ENCODE measurements at regions not wholly inside any gene's neighbourhood (a gene's known extent, or its start where the extent isn't known, plus 50 kb on each side); places are given as distances from the start of the nearest gene placed in this dataset.

GRCh38 chr1:232303222-232303620, 326.7 kb downstream of the SIPA1L2 start:
- no peak overlapping the region for H2AFZ ChIP-seq (replicated peaks)
- H3K9ac ChIP-seq, result no peak overlapping the region
- no peak overlapping the region for H3K27ac ChIP-seq
- no peaks in the 10 kb centered on the region for H3K36me3 ChIP-seq
- H4K20me1 ChIP-seq (ENCODE audit: low read depth), result no peaks in the 10 kb centered on the region
- no peaks in the 10 kb centered on the region for H3K4me1 ChIP-seq
- DNase-seq (ENCODE audit: low spot score), result no peak
- TF ChIP-seq EZH2phosphoT487 (IDR thresholded peaks at IDR 0.05) (no peak), EZH2 (IDR thresholded peaks at IDR 0.05) (no peak), CTCF (IDR thresholded peaks at IDR 0.05) (no peak)
- no peaks in the 10 kb centered on the region for H3K36me3 Mint-ChIP-seq
- no peaks in the 10 kb centered on the region for H3F3A ChIP-seq (ENCODE audit: low read depth)
- no peaks in the 10 kb centered on the region for H3K9me3 ChIP-seq (ENCODE audit: low read depth)
- H3K9me3 Mint-ChIP-seq, result no peaks in the 10 kb centered on the region
- no peak overlapping the region for H3K27ac Mint-ChIP-seq
- no peak overlapping the region for H3K4me3 Mint-ChIP-seq
- peaks cover 12% of the 10 kb centered on the region for H3K4me1 Mint-ChIP-seq
- H3K27me3 ChIP-seq, result no peaks in the 10 kb centered on the region
- no peaks in the 10 kb centered on the region for H3K79me2 ChIP-seq (ENCODE audit: low read depth)
- no peak overlapping the region for H3K4me2 ChIP-seq
- no peak overlapping the region for H3K4me3 ChIP-seq
- H3K27me3 Mint-ChIP-seq (ENCODE audit: insufficient read depth, low read depth), result peaks cover 9% of the 10 kb centered on the region

- TF ChIP-seq CTCF (IDR thresholded peaks at IDR 0.05) (no peak), EZH2phosphoT487 (IDR thresholded peaks at IDR 0.05) (no peak), EZH2 (IDR thresholded peaks at IDR 0.05) (no peak)
- Mint-ChIP-seq H3K9me3 (no peaks in the 10 kb centered on the region), H3K27ac (no peak overlapping the region), H3K36me3 (no peaks in the 10 kb centered on the region), H3K4me1 (peaks cover 12% of the 10 kb centered on the region), H3K4me3 (no peak overlapping the region), H3K27me3 (ENCODE audit: insufficient read depth, low read depth) (peaks cover 6% of the 10 kb centered on the region)
- H3K79me2 ChIP-seq (ENCODE audit: low read depth), result no peaks in the 10 kb centered on the region
- no peaks in the 10 kb centered on the region for H3K4me1 ChIP-seq
- no peak overlapping the region for H2AFZ ChIP-seq (replicated peaks)
- H3F3A ChIP-seq (ENCODE audit: low read depth), result no peaks in the 10 kb centered on the region
- no peak for DNase-seq (ENCODE audit: low spot score)
- no peaks in the 10 kb centered on the region for H3K36me3 ChIP-seq
- H3K4me2 ChIP-seq, result no peak overlapping the region
- H3K9ac ChIP-seq, result no peak overlapping the region
- no peaks in the 10 kb centered on the region for H3K9me3 ChIP-seq (ENCODE audit: low read depth)
- no peak overlapping the region for H3K4me3 ChIP-seq
- H3K27me3 ChIP-seq, result no peaks in the 10 kb centered on the region
- H3K27ac ChIP-seq, result no peak overlapping the region
- H4K20me1 ChIP-seq (ENCODE audit: low read depth), result no peaks in the 10 kb centered on the region
These were observed 327.3 kb downstream of the SIPA1L2 start for GRCh38 chr1:232302376-232303221.

DNA sequence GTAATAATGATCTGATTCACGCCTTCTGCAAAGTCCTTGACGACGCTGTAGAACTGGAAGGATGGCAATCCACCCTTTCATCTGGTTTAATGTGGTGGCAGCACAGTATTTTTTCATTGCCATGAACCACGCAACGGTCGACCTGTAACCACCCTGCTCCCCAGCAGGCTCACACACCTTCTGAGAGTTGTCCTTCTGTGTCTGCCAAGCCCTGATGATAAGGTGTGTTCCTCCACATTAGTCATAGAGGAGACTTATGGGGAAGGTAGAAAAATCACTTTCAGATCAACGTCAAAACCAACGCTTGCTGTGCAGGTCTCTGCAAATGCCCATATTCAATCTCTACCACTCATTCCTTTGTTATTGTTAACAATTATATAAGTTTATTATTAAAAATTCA, 328.7 kb downstream of the SIPA1L2 start:
- H3K27ac Mint-ChIP-seq, result no peak overlapping the region
- no peak overlapping the region for H3K4me3 ChIP-seq
- TF ChIP-seq CTCF (IDR thresholded peaks at IDR 0.05) (no peak), EZH2phosphoT487 (IDR thresholded peaks at IDR 0.05) (no peak), EZH2 (IDR thresholded peaks at IDR 0.05) (no peak)
- no peak overlapping the region for H3K27ac ChIP-seq
- no peaks in the 10 kb centered on the region for H3K4me1 ChIP-seq
- DNase-seq (ENCODE audit: low spot score), result no peak
- no peaks in the 10 kb centered on the region for H3K27me3 ChIP-seq
- H3K27me3 Mint-ChIP-seq (ENCODE audit: insufficient read depth, low read depth), result peaks cover 1% of the 10 kb centered on the region
- H3K4me1 Mint-ChIP-seq, result peaks cover 7% of the 10 kb centered on the region
- H3F3A ChIP-seq (ENCODE audit: low read depth), result no peaks in the 10 kb centered on the region
- H3K4me3 Mint-ChIP-seq, result no peak overlapping the region
- no peaks in the 10 kb centered on the region for H3K36me3 Mint-ChIP-seq
- H3K9ac ChIP-seq, result no peak overlapping the region
- H2AFZ ChIP-seq (replicated peaks), result no peak overlapping the region
- no peaks in the 10 kb centered on the region for H4K20me1 ChIP-seq (ENCODE audit: low read depth)
- no peaks in the 10 kb centered on the region for H3K9me3 ChIP-seq (ENCODE audit: low read depth)
- H3K79me2 ChIP-seq (ENCODE audit: low read depth), result no peaks in the 10 kb centered on the region
- H3K4me2 ChIP-seq, result no peak overlapping the region
- no peaks in the 10 kb centered on the region for H3K36me3 ChIP-seq
- H3K9me3 Mint-ChIP-seq, result no peaks in the 10 kb centered on the region
